Mesenchymal stem cell (in vitro differentiated cells and primary cell): ENCODE measurements at regions not wholly inside any gene's neighbourhood (a gene's known extent, or its start where the extent isn't known, plus 50 kb on each side); places are given as distances from the start of the nearest gene placed in this dataset.

Experiments
- DNase-seq: peaks from one replicate; pipeline ENCODE4 v3.0.0-alpha.2; 2013
- H2AFZ ChIP-seq: one replicate; pipeline ENCODE4 v1.6.1; 2013; ENCODE audit warnings: low read depth, mild to moderate bottlenecking, control low read depth, inconsistent platforms, low read length, moderate library complexity
- H2AK5ac ChIP-seq: 2 replicates; pipeline ENCODE4 v1.6.1; 2013; ENCODE audit warnings: low read length, moderate library complexity, mild to moderate bottlenecking, inconsistent platforms; ENCODE audit not compliant: severe bottlenecking
- H2BK120ac ChIP-seq: one replicate; pipeline ENCODE4 v1.6.1; 2013; ENCODE audit warnings: low read depth, mild to moderate bottlenecking, inconsistent platforms, low read length, moderate library complexity
- H2BK12ac ChIP-seq, 2 experiments: one replicate each; pipeline ENCODE4 v1.6.1; 2013; ENCODE audit warnings: inconsistent platforms in 2 of 2, low read length in 2 of 2, mild to moderate bottlenecking in 2 of 2, moderate library complexity in 2 of 2, control low read depth in 1 of 2
- H2BK15ac ChIP-seq: one replicate; pipeline ENCODE4 v1.6.1; 2013; ENCODE audit warnings: mild to moderate bottlenecking, low read depth, inconsistent platforms; ENCODE audit not compliant: poor library complexity, severe bottlenecking
- H2BK5ac ChIP-seq: 2 replicates; pipeline ENCODE4 v1.6.1; 2013; ENCODE audit warnings: low read depth, mild to moderate bottlenecking, low read length, control low read depth, inconsistent platforms; ENCODE audit not compliant: poor library complexity, severe bottlenecking
- H3K14ac ChIP-seq, 2 experiments: one replicate each; pipeline ENCODE4 v1.6.1; 2013; ENCODE audit warnings: inconsistent platforms in 2 of 2, low read length in 2 of 2, control low read depth in 1 of 2, mild to moderate bottlenecking in 1 of 2, moderate library complexity in 1 of 2
- H3K18ac ChIP-seq, 2 experiments: one replicate each; pipeline ENCODE4 v1.6.1; 2013; ENCODE audit warnings: inconsistent platforms in 2 of 2, low read length in 2 of 2, control low read depth in 1 of 2, low read depth in 1 of 2, mild to moderate bottlenecking in 1 of 2
- H3K23ac ChIP-seq, 2 experiments: one replicate each; pipeline ENCODE4 v1.6.1; 2013; ENCODE audit warnings: inconsistent platforms in 2 of 2, low read length in 2 of 2, mild to moderate bottlenecking in 2 of 2, moderate library complexity in 2 of 2, control low read depth in 1 of 2
- H3K27ac ChIP-seq: 2 replicates; pipeline ENCODE4 v1.5.1; 2013; ENCODE audit warnings: mild to moderate bottlenecking, moderate library complexity, low read length, control low read depth, inconsistent platforms; ENCODE audit not compliant: poor library complexity, severe bottlenecking
- H3K27me3 ChIP-seq, 2 experiments: 2 replicates each; pipeline versions ENCODE4 v1.6.1 to v1.7.0; 2013; ENCODE audit warnings: low read length in 2 of 2, mild to moderate bottlenecking in 2 of 2, moderate library complexity in 2 of 2, control low read depth in 1 of 2, inconsistent platforms in 1 of 2; ENCODE audit not compliant: control insufficient read depth in 1 of 2, insufficient read depth in 1 of 2
- H3K36me3 ChIP-seq, 2 experiments: 2 replicates each; pipeline versions ENCODE4 v1.6.1 to v1.7.0; 2013; ENCODE audit warnings: low read length in 2 of 2, control low read depth in 1 of 2, inconsistent platforms in 1 of 2, low read depth in 1 of 2, mild to moderate bottlenecking in 1 of 2; ENCODE audit not compliant: insufficient read depth in 2 of 2, control insufficient read depth in 1 of 2
- H3K4ac ChIP-seq, 2 experiments: one replicate each; pipeline ENCODE4 v1.6.1; 2013; ENCODE audit warnings: inconsistent platforms in 2 of 2, low read length in 2 of 2, mild to moderate bottlenecking in 2 of 2, moderate library complexity in 2 of 2, control low read depth in 1 of 2, low read depth in 1 of 2
- H3K4me1 ChIP-seq: 2 replicates; pipeline ENCODE4 v1.6.1; 2013; ENCODE audit warnings: low read depth, low read length, control low read depth; ENCODE audit not compliant: control insufficient read depth, insufficient read depth
- H3K4me2 ChIP-seq: 2 replicates; pipeline ENCODE4 v1.6.1; 2013; ENCODE audit warnings: low read length, mild to moderate bottlenecking, inconsistent platforms; ENCODE audit not compliant: poor library complexity, severe bottlenecking
- H3K4me3 ChIP-seq, 2 experiments: 2 replicates each; pipeline versions ENCODE4 v1.5.1 to v1.7.0; 2013; ENCODE audit warnings: low read length in 2 of 2, mild to moderate bottlenecking in 2 of 2, control low read depth in 1 of 2, low read depth in 1 of 2; ENCODE audit not compliant: insufficient read depth in 1 of 2
- H3K79me1 ChIP-seq: replicated peaks from 2 replicates; pipeline ENCODE4 v1.6.1; 2013; ENCODE audit warnings: mild to moderate bottlenecking, control low read depth, low read length, inconsistent platforms; ENCODE audit not compliant: poor library complexity, severe bottlenecking
- H3K9ac ChIP-seq: 2 replicates; pipeline ENCODE4 v1.7.0; 2013; ENCODE audit warnings: mild to moderate bottlenecking, low read length, moderate library complexity
- H3K9me3 ChIP-seq: 2 replicates; pipeline ENCODE4 v1.7.0; 2013; ENCODE audit warnings: mild to moderate bottlenecking, low read length; ENCODE audit not compliant: control insufficient read depth
- H4K8ac ChIP-seq: one replicate; pipeline ENCODE4 v1.6.1; 2013; ENCODE audit warnings: inconsistent platforms, mild to moderate bottlenecking, low read length, moderate library complexity
- H4K91ac ChIP-seq: one replicate; pipeline ENCODE4 v1.6.1; 2013; ENCODE audit warnings: mild to moderate bottlenecking, low read length, inconsistent platforms
- WGBS: methylation state at CpG from one replicate; pipeline ENCODE4 v1.1.7; 2013; ENCODE audit warnings: mixed read lengths; 5-methylcytosine and 5-hydroxymethylcytosine counted together

GRCh38 chr2:51441786-51442185 is 409.9 kb upstream of the NRXN1 start:
- Histone ChIP-seq H3K4me2 (no peak overlapping the region), H2AFZ (no peak overlapping the region), H3K27me3 (no peaks in the 10 kb centered on the region), H3K79me1 (no peaks in the 10 kb centered on the region), H4K8ac (no peak overlapping the region), H3K9ac (no peak overlapping the region), H2BK15ac (no peak overlapping the region), H2BK12ac (no peak overlapping the region), H3K14ac (no peak overlapping the region), H2BK5ac (no peak overlapping the region), H3K4me1 (no peaks in the 10 kb centered on the region), H3K4me3 (no peak overlapping the region), H3K18ac (no peak overlapping the region), H2AK5ac (no peak overlapping the region), H2BK120ac (no peak overlapping the region), H3K4ac (no peak overlapping the region), H4K91ac (no peak overlapping the region), H3K27ac (no peak overlapping the region), H3K9me3 (peaks cover 3% of the 10 kb centered on the region), H3K36me3 (no peaks in the 10 kb centered on the region), H3K23ac (no peak overlapping the region)
- WGBS = 88% methylated on average over 7 of the region's 8 CpGs
- DNase-seq = no peak

- H3K4me3 ChIP-seq = no peak overlapping the region
- H2BK15ac ChIP-seq = no peak overlapping the region
- H4K8ac ChIP-seq = no peak overlapping the region
- H3K4ac ChIP-seq = no peak overlapping the region
- H3K4me2 ChIP-seq = no peak overlapping the region
- no peak overlapping the region for H2AFZ ChIP-seq
- H2BK12ac ChIP-seq = no peak overlapping the region
- H3K9ac ChIP-seq = no peak overlapping the region
- H2BK120ac ChIP-seq = no peak overlapping the region
- H3K23ac ChIP-seq = no peak overlapping the region
- no peak for DNase-seq
- WGBS = 56% methylated on average over 2 of the region's 2 CpGs
- no peaks in the 10 kb centered on the region for H3K79me1 ChIP-seq
- H3K27me3 ChIP-seq = no peaks in the 10 kb centered on the region
- H3K9me3 ChIP-seq = peaks cover 47% of the 10 kb centered on the region
- H2BK5ac ChIP-seq = no peak overlapping the region
- H3K27ac ChIP-seq = no peak overlapping the region
- H3K14ac ChIP-seq = no peak overlapping the region
- no peak overlapping the region for H3K18ac ChIP-seq
- no peak overlapping the region for H4K91ac ChIP-seq
- H3K36me3 ChIP-seq = no peaks in the 10 kb centered on the region
- H2AK5ac ChIP-seq = no peak overlapping the region
- H3K4me1 ChIP-seq = peaks cover 2% of the 10 kb centered on the region
Observed at GRCh38 chr2:51424418-51424817, 392.5 kb upstream of the NRXN1 start.

GRCh38 chr2:51420511-51420910 is 388.6 kb upstream of the NRXN1 start:
- no peak overlapping the region for H3K4me3 ChIP-seq
- no peak overlapping the region for H2BK15ac ChIP-seq
- H3K4me1 ChIP-seq = peaks cover 2% of the 10 kb centered on the region
- no peak overlapping the region for H3K14ac ChIP-seq
- no peak overlapping the region for H2BK12ac ChIP-seq
- no peaks in the 10 kb centered on the region for H3K36me3 ChIP-seq
- H4K8ac ChIP-seq = no peak overlapping the region
- H3K4ac ChIP-seq = no peak overlapping the region
- WGBS = 25% methylated on average over 2 of the region's 3 CpGs
- H2AFZ ChIP-seq = no peak overlapping the region
- H3K9me3 ChIP-seq = peaks cover 21% of the 10 kb centered on the region
- no peak overlapping the region for H4K91ac ChIP-seq
- H3K27ac ChIP-seq = no peak overlapping the region
- H3K9ac ChIP-seq = no peak overlapping the region
- no peak overlapping the region for H3K18ac ChIP-seq
- no peak overlapping the region for H3K23ac ChIP-seq
- no peak overlapping the region for H3K4me2 ChIP-seq
- no peak overlapping the region for H2BK5ac ChIP-seq
- H2BK120ac ChIP-seq = no peak overlapping the region
- H3K79me1 ChIP-seq = no peaks in the 10 kb centered on the region
- H2AK5ac ChIP-seq = no peak overlapping the region
- DNase-seq = no peak
- H3K27me3 ChIP-seq = no peaks in the 10 kb centered on the region

GRCh38 chr2:51413726-51414125 is 381.8 kb upstream of the NRXN1 start:
- H3K79me1 ChIP-seq = no peaks in the 10 kb centered on the region
- no peak overlapping the region for H3K4me2 ChIP-seq
- no peak overlapping the region for H3K23ac ChIP-seq
- no peak overlapping the region for H2AK5ac ChIP-seq
- DNase-seq = peak; percentile 2
- H2BK120ac ChIP-seq = no peak overlapping the region
- H2BK12ac ChIP-seq = no peak overlapping the region
- H3K4me1 ChIP-seq = no peaks in the 10 kb centered on the region
- no peak overlapping the region for H2AFZ ChIP-seq
- no peak overlapping the region for H3K27ac ChIP-seq
- WGBS = 60% methylated on average over 1 of the region's 1 CpG
- H4K91ac ChIP-seq = no peak overlapping the region
- peaks cover 15% of the 10 kb centered on the region for H3K9me3 ChIP-seq
- no peak overlapping the region for H3K14ac ChIP-seq
- no peak overlapping the region for H2BK5ac ChIP-seq
- H3K9ac ChIP-seq = no peak overlapping the region
- no peak overlapping the region for H2BK15ac ChIP-seq
- no peak overlapping the region for H3K18ac ChIP-seq
- no peaks in the 10 kb centered on the region for H3K36me3 ChIP-seq
- H3K4ac ChIP-seq = no peak overlapping the region
- H3K27me3 ChIP-seq = no peaks in the 10 kb centered on the region
- no peak overlapping the region for H3K4me3 ChIP-seq
- H4K8ac ChIP-seq = no peak overlapping the region
